HCT116 (cell line): ENCODE measurements at regions not wholly inside any gene's neighbourhood (a gene's known extent, or its start where the extent isn't known, plus 50 kb on each side); places are given as distances from the start of the nearest gene placed in this dataset.

Experiments
- ATAC-seq: fragments of 200-7000 bp; cut with Tn5 transposase; 2 replicates; pipeline ENCODE4 v1.9.1; 2020; ENCODE audit warnings: mild to moderate bottlenecking, moderate library complexity
- BruUV-seq: library from RNA; stranded (reverse); fragments of 400-500 nt; replicated peaks from 2 replicates; lab custom pipeline; 2021; lab: Mats Ljungman, UMichigan
- CTCF ChIA-PET: fragments of 300-600 bp; sonication (Branson Sonifier 250); formaldehyde crosslinking; loops from one replicate; lab custom pipeline; 2021; ENCODE audit warnings: antibody characterized with exemption; lab: Charles Lee
- POLR2A ChIA-PET: fragments of 300-600, 350-600 bp; sonication (Branson Sonifier 250); formaldehyde crosslinking; loops from one replicate; lab custom pipeline; 2021; ENCODE audit warnings: antibody characterized with exemption; lab: Charles Lee
- RAD21 ChIA-PET, 2 experiments: fragments of 300-600 bp; sonication (Branson Sonifier 250); formaldehyde crosslinking; loops; one replicate each; lab custom pipeline; 2023; ENCODE audit warnings: low total read pairs in 2 of 2; ENCODE audit not compliant: uncharacterized antibody in 2 of 2, unreplicated experiment in 2 of 2, low non-redundant PET in 1 of 2; lab: Charles Lee
- DNase-seq: peaks from one replicate; pipeline ENCODE4 v3.0.0-alpha.2; 2010; ENCODE audit warnings: low read depth, low spot score
- H2AFZ ChIP-seq: fragments of 200-600 bp; shearing (Covaris generic), sonication (generic); 2 replicates; pipeline ENCODE4 v1.6.1; 2017; ENCODE audit warnings: low read depth, mixed run types, mixed read lengths, antibody characterized with exemption, low read length; ENCODE audit not compliant: poor library complexity, severe bottlenecking
- H3K27ac ChIP-seq: 2 replicates; pipeline ENCODE4 v1.5.1; 2012; ENCODE audit warnings: low read depth, low read length
- H3K27me3 ChIP-seq: fragments of 200-600 bp; sonication (generic); 2 replicates; pipeline ENCODE4 v1.6.1; 2016; ENCODE audit warnings: mixed run types, low read length, mixed read lengths; ENCODE audit not compliant: insufficient read depth
- H3K36me3 ChIP-seq, 2 experiments: fragments of 200-500 bp in 1 of 2; fragments of 200-600 bp in 1 of 2; sonication (Bioruptor generic) in 1 of 2; sonication (generic) in 1 of 2; 2 replicates each; pipeline versions ENCODE4 v1.5.1 to v1.6.1; 2014 to 2016; ENCODE audit warnings: low read length in 2 of 2, inconsistent platforms in 1 of 2, mixed read lengths in 1 of 2, mixed run types in 1 of 2; ENCODE audit not compliant: insufficient read depth in 2 of 2, control insufficient read depth in 1 of 2
- H3K4me1 ChIP-seq, 2 experiments: fragments of 200-600 bp in 1 of 2; sonication (generic) in 1 of 2; 2 replicates each; pipeline versions ENCODE4 v1.5.1 to v1.6.1; 2012 to 2017; ENCODE audit warnings: low read length in 2 of 2, inconsistent platforms in 1 of 2, mild to moderate bottlenecking in 1 of 2, mixed read lengths in 1 of 2, mixed run types in 1 of 2, moderate library complexity in 1 of 2; ENCODE audit not compliant: insufficient read depth in 2 of 2, control insufficient read depth in 1 of 2
- H3K4me2 ChIP-seq: fragments of 200-600 bp; sonication (generic); 2 replicates; pipeline ENCODE4 v1.6.1; 2017; ENCODE audit warnings: mixed run types, low read length, mixed read lengths
- H3K4me3 ChIP-seq, 2 experiments: fragments of 200-600 bp in 1 of 2; sonication (generic) in 1 of 2; replicated peaks in 1 of 2; 2 replicates each; pipeline ENCODE4 v1.5.1; 2011 to 2016; ENCODE audit warnings: low read length in 2 of 2, control low read depth in 1 of 2, low read depth in 1 of 2, mild to moderate bottlenecking in 1 of 2, mixed read lengths in 1 of 2, mixed run types in 1 of 2
- H3K79me2 ChIP-seq: fragments of 200-600 bp; sonication (generic); 2 replicates; pipeline ENCODE4 v1.6.1; 2017; ENCODE audit warnings: mild to moderate bottlenecking, mixed run types, low read length, moderate library complexity, mixed read lengths; ENCODE audit not compliant: insufficient read depth
- H3K9ac ChIP-seq: fragments of 200-600 bp; sonication (generic); 2 replicates; pipeline ENCODE4 v1.6.1; 2016; ENCODE audit warnings: low read length, mixed read lengths
- H3K9me2 ChIP-seq: fragments of 200-600 bp; sonication (generic), shearing (Covaris generic); 2 replicates; pipeline ENCODE4 v1.6.1; 2017; ENCODE audit warnings: mixed run types, mild to moderate bottlenecking, moderate library complexity; ENCODE audit not compliant: insufficient read depth
- H3K9me3 ChIP-seq, 2 experiments: fragments of 200-500 bp in 1 of 2; fragments of 200-600 bp in 1 of 2; sonication (Bioruptor generic) in 1 of 2; sonication (generic) in 1 of 2; 2 replicates each; pipeline ENCODE4 v1.6.1; 2014 to 2017; ENCODE audit warnings: low read length in 2 of 2, mixed read lengths in 2 of 2, inconsistent platforms in 1 of 2, low read depth in 1 of 2, mild to moderate bottlenecking in 1 of 2, mixed run types in 1 of 2, moderate library complexity in 1 of 2; ENCODE audit not compliant: control insufficient read depth in 1 of 2, insufficient read depth in 1 of 2
- H4K20me1 ChIP-seq: fragments of 200-600 bp; sonication (generic), shearing (Covaris generic); 2 replicates; pipeline ENCODE4 v1.6.1; 2017; ENCODE audit warnings: mixed run types, mild to moderate bottlenecking, moderate library complexity; ENCODE audit not compliant: insufficient read depth
- CBX3 ChIP-seq: IDR thresholded peaks from 2 replicates; pipeline ENCODE4 v1.6.1; 2012; ENCODE audit warnings: low read depth
- CEBPB ChIP-seq: IDR thresholded peaks from 2 replicates; pipeline ENCODE4 v1.6.1; 2012; ENCODE audit warnings: low read depth
- CTCF ChIP-seq, 3 experiments: fragments of 200-600 bp in 1 of 3; sonication (generic) in 1 of 3; IDR thresholded peaks in 2 of 3; conservative IDR thresholded peaks in 1 of 3; 2 replicates each; pipeline ENCODE4 v1.5.1; 2012 to 2017; ENCODE audit warnings: low read depth in 2 of 3, low read length in 2 of 3, antibody characterized with exemption in 1 of 3, borderline replicate concordance in 1 of 3, control low read depth in 1 of 3, mild to moderate bottlenecking in 1 of 3, mixed read lengths in 1 of 3, mixed run types in 1 of 3, moderate library complexity in 1 of 3; ENCODE audit not compliant: insufficient read depth in 1 of 3
- EGR1 ChIP-seq: IDR thresholded peaks from 2 replicates; pipeline ENCODE4 v1.6.1; 2012; ENCODE audit warnings: low read depth
- EZH2 ChIP-seq: fragments of 200-600 bp; sonication (generic); IDR thresholded peaks from 2 replicates; pipeline ENCODE4 v1.6.1; 2017; ENCODE audit warnings: antibody characterized with exemption, mixed run types
- EZH2phosphoT487 ChIP-seq: fragments of 200-600 bp; IDR thresholded peaks from 2 replicates; pipeline ENCODE4 v1.6.1; 2018; ENCODE audit warnings: antibody characterized with exemption, borderline replicate concordance
- FOSL1 ChIP-seq: IDR thresholded peaks from 2 replicates; pipeline ENCODE4 v1.6.1; 2012; ENCODE audit warnings: low read depth
- JUND ChIP-seq: IDR thresholded peaks from 2 replicates; pipeline ENCODE4 v1.6.1; 2012
- MAX ChIP-seq: IDR thresholded peaks from 2 replicates; pipeline ENCODE4 v1.6.1; 2012
- POLR2A ChIP-seq: IDR thresholded peaks from 2 replicates; pipeline ENCODE4 v1.7.0; 2011; ENCODE audit warnings: borderline replicate concordance; ENCODE audit not compliant: insufficient read depth, insufficient read length; ENCODE audit errors: extremely low read depth
- POLR2AphosphoS5 ChIP-seq: IDR thresholded peaks from 2 replicates; pipeline ENCODE4 v1.6.1; 2011; ENCODE audit warnings: mild to moderate bottlenecking, low read depth, low read length, moderate library complexity
- RAD21 ChIP-seq: IDR thresholded peaks from 2 replicates; pipeline ENCODE4 v1.6.1; 2012; ENCODE audit warnings: low read depth, mild to moderate bottlenecking
- REST ChIP-seq: IDR thresholded peaks from 2 replicates; pipeline ENCODE4 v1.6.1; 2012; ENCODE audit warnings: low read depth
- SP1 ChIP-seq: IDR thresholded peaks from 2 replicates; pipeline ENCODE4 v1.6.1; 2012; ENCODE audit warnings: low read depth
- SRF ChIP-seq: IDR thresholded peaks from 2 replicates; pipeline ENCODE4 v1.6.1; 2012; ENCODE audit warnings: low read depth
- ZNF274 ChIP-seq: fragments of 200-500 bp; sonication (Bioruptor generic); IDR thresholded peaks from 2 replicates; pipeline ENCODE4 v1.6.1; 2014; ENCODE audit warnings: mild to moderate bottlenecking, low read depth, low read length, inconsistent platforms
- intact Hi-C: fragments of 100-400 bp; cut with micrococcal nuclease; formaldehyde crosslinking; loops from 2 replicates; pipeline ENCODE4 v1.10.0; 2022

GRCh38 chr1:99171184-99171813 lies 93.0 kb upstream of the PLPPR4 start (continued):
- TF ChIP-seq ZNF274 (no peak), EZH2 (no peak), CBX3 (no peak), SRF (no peak), CEBPB (no peak)

GRCh38 chr1:99173282-99173681 lies 91.0 kb upstream of the PLPPR4 start:
- Histone ChIP-seq H3K27me3 (no peaks in the 10 kb centered on the region), H3K79me2 (no peaks in the 10 kb centered on the region), H3K9me3 (no peaks in the 10 kb centered on the region), H3K36me3 (no peaks in the 10 kb centered on the region), H3K27ac (no peak overlapping the region), H4K20me1 (no peaks in the 10 kb centered on the region), H3K4me2 (no peak overlapping the region), H3K9me2 (no peaks in the 10 kb centered on the region), H3K9ac (no peak overlapping the region), H3K4me3 (no peak overlapping the region), H3K4me1 (peaks cover 0 to 13% of the 10 kb centered on the region in 2 experiments; a peak in 3 of 4 replicates), H2AFZ (peak overlapping the region; percentile 8)
- DNase-seq (no peak), ATAC-seq (no peak)
- POLR2A ChIA-PET: no interaction called here
- intact Hi-C loops: loop anchor here (10.0 kb wide), 1 partner anchor 378 kb away; no protein-coding TSS in a partner anchor
- BruUV-seq: no TSS peak
- RAD21 ChIA-PET: no interaction called here
- CTCF ChIA-PET: no interaction called here
- TF ChIP-seq ZNF274: no peak
- TF ChIP-seq JUND: no peak
- no peak for TF ChIP-seq CTCF (IDR thresholded peaks at IDR 0.05 in 2 of 3, conservative IDR thresholded peaks at IDR 0.05 in 1 of 3; ENCODE audit: borderline replicate concordance in 1 of 3, insufficient read depth in 1 of 3, low read depth in 2 of 3, low read length in 2 of 3)
- TF ChIP-seq EZH2phosphoT487: no peak
- TF ChIP-seq SRF: no peak
- no peak for TF ChIP-seq REST
- no peak for TF ChIP-seq EGR1
- TF ChIP-seq POLR2AphosphoS5: no peak
- no peak for TF ChIP-seq CBX3
- no peak for TF ChIP-seq MAX
- TF ChIP-seq SP1: no peak
- no peak for TF ChIP-seq RAD21
- TF ChIP-seq POLR2A: no peak
- no peak for TF ChIP-seq FOSL1
- TF ChIP-seq EZH2: no peak
- TF ChIP-seq, all 23 proteins: peak for 0
